NCI-H345 (cell line): ENCODE measurements at regions not wholly inside any gene's neighbourhood (a gene's known extent, or its start where the extent isn't known, plus 50 kb on each side); places are given as distances from the start of the nearest gene placed in this dataset.

Experiments used
- DNase-seq: peaks from one replicate; lab custom pipeline; 2025; lab: John Stamatoyannopoulos, UW

DNA sequence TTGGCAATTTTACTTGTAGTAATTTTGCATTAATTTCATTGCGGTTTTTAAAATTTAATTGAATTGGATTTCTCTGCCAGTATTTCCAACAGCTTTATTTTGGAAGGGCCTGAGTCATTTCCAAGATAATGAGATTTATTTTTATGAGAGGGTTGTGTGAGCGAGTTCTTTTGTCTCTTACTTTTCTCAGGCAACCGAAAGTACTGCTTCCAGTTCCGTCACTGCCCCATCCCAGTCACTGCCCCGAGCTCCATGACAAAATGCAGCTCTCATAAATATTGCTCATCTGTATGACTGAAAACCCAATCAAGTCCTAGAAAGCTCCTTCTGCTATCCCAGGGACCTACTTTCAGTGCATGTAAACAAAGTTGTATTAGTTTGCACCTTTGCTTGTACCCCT lies 468.4 kb upstream of the SEMA3D start:
- DNase-seq, result no peak

GRCh38 chr7:85644272-85644671 lies 457.4 kb upstream of the SEMA3D start:
- no peak for DNase-seq

DNA sequence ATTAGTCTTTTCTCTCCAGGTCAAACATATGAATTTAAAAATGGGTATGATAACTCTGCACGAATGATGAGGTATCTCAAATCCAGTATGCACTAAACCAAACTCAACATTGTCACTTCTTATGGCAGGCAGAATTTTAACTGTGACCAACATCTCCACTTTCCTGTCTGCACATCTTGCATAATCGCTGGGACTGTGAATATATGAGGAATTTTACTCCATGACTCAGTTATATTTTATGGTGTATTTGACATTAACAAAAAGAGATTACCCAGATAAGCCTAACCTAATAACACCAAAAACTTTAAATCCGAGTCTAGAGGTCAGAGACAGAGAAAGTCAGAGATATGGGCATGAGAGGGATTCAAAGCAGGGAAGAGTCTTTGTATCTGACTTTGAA lies 454.5 kb upstream of the SEMA3D start:
- DNase-seq, result no peak

DNA sequence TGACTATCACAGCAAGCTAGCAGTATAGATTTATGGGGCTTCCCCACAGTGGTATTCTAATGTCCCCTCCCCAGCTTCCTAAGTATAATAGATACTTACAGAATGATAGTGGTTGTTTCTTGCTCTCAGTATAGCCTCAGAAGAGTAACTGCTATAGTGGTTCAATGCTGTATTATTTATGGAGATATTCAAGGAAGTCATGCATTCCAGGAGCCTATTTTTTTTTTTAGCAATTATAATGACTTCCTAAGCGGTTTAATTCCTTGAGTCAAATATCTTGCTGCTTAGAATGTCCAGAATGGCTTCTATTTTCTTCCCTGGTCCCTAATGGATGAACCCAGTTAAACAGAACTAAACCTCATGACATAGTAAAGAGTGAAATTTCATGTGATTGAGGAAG lies 451.5 kb upstream of the SEMA3D start:
- no peak for DNase-seq

- no peak for DNase-seq
Observed at GRCh38 chr7:85634951-85635350, 448.1 kb upstream of the SEMA3D start.

DNA sequence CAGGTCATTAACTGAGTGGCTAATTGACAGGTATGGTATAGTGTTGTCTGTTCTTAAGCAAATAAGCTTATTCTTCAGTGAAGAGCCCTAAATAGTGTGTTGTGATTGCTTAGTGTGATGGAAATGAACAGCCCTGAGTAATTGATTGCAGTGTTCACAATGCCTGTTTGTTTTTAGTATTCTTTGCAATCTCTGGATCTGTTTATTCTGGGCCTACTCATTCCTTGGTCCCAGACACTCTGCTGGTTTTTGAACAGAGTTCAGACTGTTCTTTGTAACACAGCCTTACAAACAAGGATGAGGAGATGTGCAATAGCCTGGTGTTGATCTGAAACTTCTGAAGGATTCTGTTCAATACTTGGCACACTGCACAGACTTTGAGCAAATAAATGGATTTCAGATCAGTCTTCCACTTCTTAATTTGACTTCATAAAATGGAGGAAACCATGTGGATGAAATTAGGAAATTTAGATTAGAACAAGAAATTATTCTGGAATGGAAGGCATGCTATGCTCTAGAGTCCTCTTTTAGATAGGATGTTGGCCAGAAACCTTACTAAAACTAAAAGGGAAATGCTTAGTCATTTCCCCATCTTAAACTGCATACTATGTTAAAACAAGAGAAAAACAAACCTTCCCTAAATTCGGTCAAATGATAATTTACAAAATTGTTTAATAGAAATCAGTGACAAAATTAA lies 444.2 kb upstream of the SEMA3D start:
- DNase-seq, result no peak

DNA sequence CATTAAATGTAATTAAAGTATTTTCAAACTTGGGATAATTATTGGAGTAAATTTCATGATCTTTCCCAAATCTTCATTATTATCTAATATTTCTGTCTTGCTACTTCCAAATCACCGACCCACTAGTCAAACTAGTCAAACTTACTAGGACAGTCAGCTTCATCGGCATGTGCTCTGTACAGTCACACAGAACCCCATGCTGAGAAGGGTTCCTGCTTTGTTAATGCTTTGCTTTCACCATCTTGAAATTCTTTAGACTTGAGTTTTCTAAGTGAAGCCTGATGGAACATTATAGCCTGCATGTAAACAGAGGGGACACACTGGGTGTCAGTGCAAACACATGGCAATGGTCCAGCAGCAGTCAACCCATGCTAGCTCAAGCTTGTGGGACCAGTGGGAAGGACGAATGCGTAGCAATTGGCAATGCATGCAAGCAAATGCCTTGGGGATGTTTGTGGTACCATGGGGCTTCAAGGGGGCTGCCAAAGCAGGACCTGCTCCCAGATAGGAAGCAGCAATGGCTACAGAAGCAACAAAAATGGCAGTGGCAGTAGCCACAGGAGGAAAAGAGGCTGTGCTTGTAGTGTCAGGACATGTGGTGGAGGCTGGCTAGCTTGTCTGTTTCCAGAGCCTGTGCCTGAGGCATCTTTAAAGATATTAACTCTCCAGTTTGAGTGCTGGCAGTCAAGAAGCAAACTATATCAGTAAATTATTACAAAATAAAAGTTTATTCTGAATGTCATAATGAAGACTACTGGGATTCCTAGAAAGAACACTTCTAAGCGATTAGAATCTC lies 441.1 kb upstream of the SEMA3D start:
- no peak for DNase-seq

- no peak for DNase-seq
Observed at GRCh38 chr7:85622059-85622458, 435.2 kb upstream of the SEMA3D start.

DNA sequence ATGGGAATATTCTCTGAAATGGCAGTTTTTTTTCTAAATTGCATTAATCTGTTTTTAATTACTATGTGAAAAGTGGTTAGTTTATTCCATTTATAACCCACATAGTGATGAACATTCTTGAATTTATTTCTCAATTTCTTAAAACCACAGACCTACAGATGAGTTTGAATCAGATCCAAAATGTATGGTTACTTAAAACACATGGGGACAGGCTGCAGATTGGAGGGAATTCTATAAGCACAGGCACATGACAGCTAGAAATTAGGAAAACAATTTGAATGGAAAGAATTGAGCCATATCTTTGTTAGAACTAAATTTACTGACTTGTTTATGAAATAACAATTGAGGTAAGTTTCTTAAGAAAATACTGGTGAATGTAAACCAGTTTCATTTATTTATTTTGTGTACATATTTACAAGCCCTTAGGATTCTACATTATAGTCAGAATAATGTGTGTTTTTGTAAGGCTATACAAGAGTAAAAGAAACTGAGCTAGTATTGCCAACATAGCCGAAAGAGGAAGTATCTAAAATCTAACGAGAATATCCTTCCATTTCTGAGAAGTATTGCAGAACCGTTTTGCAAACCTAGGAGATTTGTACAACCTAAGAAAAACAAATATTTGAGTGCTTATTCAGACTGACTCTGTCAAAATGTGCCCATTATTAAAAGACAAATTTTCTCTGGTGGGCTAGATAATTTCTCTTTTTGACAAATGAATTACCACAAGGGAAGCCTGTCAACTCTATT lies 434.3 kb upstream of the SEMA3D start:
- DNase-seq, result no peak

DNA sequence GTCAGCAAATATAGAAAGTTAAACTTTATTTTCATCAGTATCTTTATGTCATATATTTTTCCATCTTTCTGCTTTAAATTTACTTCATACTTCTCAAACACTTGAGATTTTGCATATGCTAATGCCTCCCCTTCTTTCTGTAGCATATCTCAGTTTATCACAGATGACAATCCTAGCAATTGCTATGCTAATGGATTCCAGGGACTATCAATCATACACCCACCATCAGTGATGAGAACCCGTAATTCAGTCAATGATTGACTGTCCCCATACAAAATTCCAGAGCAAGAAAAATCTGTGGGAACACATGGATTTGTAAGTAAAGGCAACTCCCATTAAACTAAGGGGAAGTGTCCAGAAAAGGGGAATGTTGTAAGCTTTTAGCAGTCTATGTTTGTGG lies 432.4 kb upstream of the SEMA3D start:
- no peak for DNase-seq

- no peak for DNase-seq
Observed at GRCh38 chr7:85614684-85615083, 427.8 kb upstream of the SEMA3D start.

- no peak for DNase-seq
Observed at GRCh38 chr7:85612514-85612913, 425.7 kb upstream of the SEMA3D start.

GRCh38 chr7:85608804-85609203 lies 421.9 kb upstream of the SEMA3D start:
- no peak for DNase-seq

- no peak for DNase-seq
Observed at GRCh38 chr7:85602196-85602595, 415.3 kb upstream of the SEMA3D start.

- DNase-seq, result no peak
Observed at GRCh38 chr7:85600395-85600794, 413.5 kb upstream of the SEMA3D start.

DNA sequence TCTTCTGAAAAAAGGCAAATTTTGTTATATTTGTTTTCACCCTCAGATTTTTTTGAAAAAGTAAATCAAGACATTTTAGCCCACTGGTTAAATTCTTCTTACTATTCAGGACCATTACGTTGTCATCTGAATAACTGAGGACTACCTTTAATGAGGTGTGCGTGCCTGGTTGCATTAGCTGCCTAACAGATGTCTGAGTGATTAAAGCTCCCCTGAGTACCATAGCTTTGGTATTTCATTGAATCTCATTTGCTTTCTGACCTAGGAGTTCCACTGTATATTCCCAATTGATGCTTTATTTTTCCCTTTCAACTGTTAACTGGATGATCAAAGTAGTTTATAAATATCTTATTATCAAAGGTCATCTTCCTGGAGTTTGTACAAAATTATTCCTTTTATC lies 410.0 kb upstream of the SEMA3D start:
- DNase-seq, result no peak

GRCh38 chr7:85595750-85596178 lies 408.9 kb upstream of the SEMA3D start:
- DNase-seq, result no peak

GRCh38 chr7:85593355-85593754 lies 406.5 kb upstream of the SEMA3D start:
- no peak for DNase-seq

GRCh38 chr7:85587785-85588184 lies 400.9 kb upstream of the SEMA3D start:
- no peak for DNase-seq

GRCh38 chr7:85586091-85586490 lies 399.2 kb upstream of the SEMA3D start:
- no peak for DNase-seq

- DNase-seq, result no peak
Observed at GRCh38 chr7:85583131-85583953, 396.5 kb upstream of the SEMA3D start.

GRCh38 chr7:85573844-85574243 lies 387.0 kb upstream of the SEMA3D start:
- DNase-seq, result no peak
